Heart left ventricle (tissue), 16 donors: ENCODE measurements at regions not wholly inside any gene's neighbourhood (a gene's known extent, or its start where the extent isn't known, plus 50 kb on each side); places are given as distances from the start of the nearest gene placed in this dataset.
A peak's percentile ranks its signal among the peaks of the same experiment; 100 is the strongest.

Source experiments
- ATAC-seq, 4 donors: fragments of 200-7000 bp; cut with Tn5 transposase; one replicate each; pipeline ENCODE4 v1.9.1; 2020 to 2022; ENCODE audit warnings: moderate library complexity in 4 of 4, mild to moderate bottlenecking in 3 of 4, moderate number of reproducible peaks in 1 of 4
- DNase-seq, 5 donors: peaks; one replicate each; pipeline ENCODE4 v3.0.0-alpha.2; 2020
- H3K27ac ChIP-seq, 12 donors: fragments of 200-600 bp; sonication (generic) in 4 of 12; one replicate each; pipeline versions ENCODE4 v1.5.0 to v1.8.0; 2016 to 2022; ENCODE audit warnings: mild to moderate bottlenecking in 2 of 12
- H3K27me3 ChIP-seq, 9 donors: fragments of 200-600 bp; sonication (generic) in 2 of 9; one replicate each; pipeline versions ENCODE4 v1.5.1 to v1.8.0; 2016 to 2022; ENCODE audit warnings: mild to moderate bottlenecking in 3 of 9
- H3K36me3 ChIP-seq, 9 donors: fragments of 200-600 bp; sonication (generic) in 2 of 9; one replicate each; pipeline versions ENCODE4 v1.5.0 to v1.8.0; 2018 to 2022; ENCODE audit warnings: mild to moderate bottlenecking in 2 of 9
- H3K4me1 ChIP-seq, 12 donors: fragments of 200-600 bp; sonication (generic) in 4 of 12; one replicate each; pipeline versions ENCODE4 v1.5.0 to v1.8.0; 2016 to 2022; ENCODE audit warnings: mild to moderate bottlenecking in 3 of 12
- H3K4me3 ChIP-seq, 12 donors: fragments of 200-600 bp; sonication (generic) in 4 of 12; one replicate each; pipeline versions ENCODE4 v1.5.0 to v1.8.0; 2017 to 2022; ENCODE audit warnings: mild to moderate bottlenecking in 9 of 12, moderate library complexity in 4 of 12
- H3K9me3 ChIP-seq, 12 donors: fragments of 200-600 bp; sonication (generic) in 4 of 12; one replicate each; pipeline versions ENCODE4 v1.5.0 to v1.8.0; 2016 to 2022; ENCODE audit warnings: mild to moderate bottlenecking in 1 of 12
- CTCF ChIP-seq, 12 donors: fragments of 200-600 bp; sonication (generic) in 4 of 12; IDR thresholded peaks; one replicate each; pipeline versions ENCODE4 v1.5.0 to v1.8.0; 2018 to 2022; ENCODE audit warnings: antibody characterized with exemption in 12 of 12, mild to moderate bottlenecking in 5 of 12
- POLR2A ChIP-seq, 2 donors: fragments of 450-650 bp; IDR thresholded peaks; one replicate each; pipeline ENCODE4 v1.6.1; 2017; ENCODE audit warnings: antibody characterized with exemption in 2 of 2, mild to moderate bottlenecking in 2 of 2, moderate library complexity in 2 of 2
- WGBS, 4 donors: extraction: QIAGEN DNeasy Blood & Tissue Kit in 2 of 4; methylation state at CpG; one replicate each; pipeline versions ENCODE4 v1.1.5 to v1.1.7; 2013 to 2018; 5-methylcytosine and 5-hydroxymethylcytosine counted together
- intact Hi-C, 10 donors: fragments of 100-400 bp; cut with DNase I; formaldehyde crosslinking; loops; one replicate each; pipeline versions ENCODE4 v1.11.1 to v1.14.2; 2022
- donor health status: ischemic (EF 13 %, LVEDD 7.1; RV severe dilation, severe dysfunction).
- donor health status: healthy with polysubstance abuse.
- donor health status: DM: no; HTN: yes; CAD: no.
- donor health status: DM: no; HTN: no; CAD: no.
- donor health status: ischemic (EF 25% LVEDD 6.9; RV normal size, moderate dysfunction).
- donor health status: ischemic (EF 25% LVEDD 5.7; RV mildly dilated, moderate dysfunction).
- donor health status: healthy.
- donor health status: DM: yes; HTN: yes; CAD: no.
- donor health status: ischemic (EF 35%, LVEDD 5.7; RV mildly dilated, moderate dysfunction).
- donor health status: nonischemic (EF 11% LVEDD 7.7; RV severe dilation, severe dysfunction).
- donor health status: DM: yes; HTN: yes; CAD: no.
- donor health status: PGD.
- donor health status: ischemic (EF 29% LVEDD 5.4; RV normal size, mild dysfunction).
- donor health status: nonischemic (EF 23%, LVEDD 6.1; RV moderate dilation, normal function).

DNA sequence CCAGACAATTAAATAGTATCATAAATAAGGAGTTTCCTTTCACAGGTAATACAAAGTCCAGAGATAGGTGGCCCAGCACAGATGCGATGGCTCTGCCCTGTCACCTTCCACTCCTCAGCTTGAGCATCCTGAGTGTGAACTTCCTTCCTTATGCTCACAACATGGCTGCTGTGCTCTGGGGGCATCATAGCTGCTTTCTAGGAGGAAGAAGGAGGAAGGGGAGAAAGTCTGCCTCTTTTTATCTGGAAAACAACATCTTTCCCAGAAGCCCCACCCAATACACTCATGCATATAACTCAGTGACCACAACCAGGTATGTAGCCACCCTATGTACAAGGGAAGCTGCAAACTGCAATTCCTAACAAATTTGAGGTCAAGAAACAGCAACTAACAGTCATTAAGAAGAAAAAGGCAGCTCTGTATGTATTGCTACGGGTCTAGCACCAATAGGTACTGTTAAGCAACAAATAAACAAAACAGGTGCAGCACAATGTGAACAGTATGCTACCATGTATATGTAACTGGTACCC lies 201.2 kb upstream of the UBL3 start:
- Histone ChIP-seq H3K36me3 (no peaks in the 10 kb centered on the region), H3K9me3 (no peaks in the 10 kb centered on the region), H3K4me1 (no peaks in the 10 kb centered on the region), H3K4me3 (no peak overlapping the region), H3K27ac (no peak overlapping the region), H3K27me3 (peaks cover 0 to 39% (median 0%) of the 10 kb centered on the region in 9 donors)
- no peak for ATAC-seq
- 49 to 72% (median 66%) methylated on average over 2 of the region's 2 CpGs for WGBS, 4 donors
- TF ChIP-seq POLR2A (IDR thresholded peaks at IDR 0.05) (no peak), CTCF (IDR thresholded peaks at IDR 0.05) (no peak)
- DNase-seq = no peak
- intact Hi-C loops = no loop called here

- H3K9me3 ChIP-seq = no peaks in the 10 kb centered on the region
- H3K4me3 ChIP-seq = no peak overlapping the region
- no peaks in the 10 kb centered on the region for H3K36me3 ChIP-seq
- no peak for TF ChIP-seq POLR2A (IDR thresholded peaks at IDR 0.05)
- TF ChIP-seq CTCF (IDR thresholded peaks at IDR 0.05) = no peak
- peak in 2 of 5 donors; percentile 35 to 42 for DNase-seq
- ATAC-seq = peak in 2 of 4 donors; percentile 68 to 71
- H3K27ac ChIP-seq = no peak overlapping the region
- intact Hi-C loops = loop anchor here in 1 of 10 donors (1.0 kb wide), 1 partner anchor 18 kb away; no protein-coding TSS in a partner anchor
- WGBS, 4 donors = 41 to 53% (median 46%) methylated on average over 4 to 5 of the region's 5 CpGs
- no peaks in the 10 kb centered on the region for H3K4me1 ChIP-seq
- peaks cover 0 to 38% (median 0%) of the 10 kb centered on the region in 9 donors for H3K27me3 ChIP-seq
Measured at GRCh38 chr13:30049692-30050091, 199.3 kb upstream of the UBL3 start.

- WGBS, 4 donors = 79 to 90% (median 83%) methylated on average over 2 to 3 of the region's 3 CpGs
- TF ChIP-seq CTCF (IDR thresholded peaks at IDR 0.05) (no peak), POLR2A (IDR thresholded peaks at IDR 0.05) (no peak)
- intact Hi-C loops = no loop called here
Measured at GRCh38 chr13:30047154-30047874, 196.9 kb upstream of the UBL3 start.

GRCh38 chr13:30045916-30046704 lies 195.7 kb upstream of the UBL3 start:
- Histone ChIP-seq H3K4me3 (no peak overlapping the region), H3K9me3 (no peaks in the 10 kb centered on the region), H3K27ac (no peak overlapping the region), H3K36me3 (no peaks in the 10 kb centered on the region), H3K27me3 (peaks cover 0 to 18% (median 0%) of the 10 kb centered on the region in 9 donors), H3K4me1 (no peaks in the 10 kb centered on the region)
- TF ChIP-seq POLR2A (IDR thresholded peaks at IDR 0.05) = no peak
- TF ChIP-seq CTCF (IDR thresholded peaks at IDR 0.05) = no peak
- intact Hi-C loops = no loop called here
- ATAC-seq = no peak
- 75 to 85% (median 80%) methylated on average over 7 of the region's 7 CpGs for WGBS, 4 donors
- no peak for DNase-seq

More at GRCh38 chr13:30047154-30047874, 196.9 kb upstream of the UBL3 start:
- H3K9me3 ChIP-seq = no peaks in the 10 kb centered on the region
- no peak overlapping the region for H3K27ac ChIP-seq
- H3K27me3 ChIP-seq = peaks cover 0 to 15% (median 0%) of the 10 kb centered on the region in 9 donors
- H3K4me3 ChIP-seq = no peak overlapping the region
- DNase-seq = no peak
- H3K4me1 ChIP-seq = no peaks in the 10 kb centered on the region
- H3K36me3 ChIP-seq = no peaks in the 10 kb centered on the region
- ATAC-seq = no peak
